GM19452 (cell line): ENCODE measurements at regions not wholly inside any gene's neighbourhood (a gene's known extent, or its start where the extent isn't known, plus 50 kb on each side); places are given as distances from the start of the nearest gene placed in this dataset.
"Not testable (repeated sequence)": the region's sequence is repeated elsewhere in the genome, so short reads cannot be mapped to it uniquely, and the experiment has no call there.

Experiments
- ATAC-seq: cut with Tn5 transposase; IDR thresholded peaks from one replicate; pipeline ENCODE4 v1.9.1; 2021; ENCODE audit not compliant: unreplicated experiment

DNA sequence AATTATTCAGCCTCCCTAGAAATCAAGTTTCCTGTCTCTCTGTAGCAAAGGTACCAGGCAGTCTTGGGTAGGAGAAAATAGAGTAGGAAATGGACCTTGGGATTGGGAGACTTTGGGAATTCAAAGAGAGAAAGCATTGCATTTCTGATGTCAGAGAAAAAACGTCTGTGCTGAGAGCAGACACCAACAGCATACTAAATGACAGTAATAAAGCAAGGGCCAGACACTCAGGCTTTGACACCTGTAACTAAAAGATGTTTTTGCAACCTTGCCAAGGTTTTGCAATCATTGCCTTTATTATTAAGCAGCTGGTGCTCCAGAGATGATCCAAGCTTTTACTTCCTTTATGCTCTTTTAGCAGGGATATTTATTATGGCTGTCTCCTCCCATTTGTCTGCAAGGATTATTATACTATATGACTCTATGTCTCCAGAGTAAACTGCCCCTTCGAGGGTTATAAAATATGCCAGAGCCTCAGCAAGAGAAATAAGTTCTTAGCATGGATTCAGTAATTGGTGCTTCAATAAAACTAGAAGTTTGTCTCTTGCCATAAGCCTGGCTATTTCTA, 85.2 kb upstream of the GRAMD1B start:
- ATAC-seq, result no peak

DNA sequence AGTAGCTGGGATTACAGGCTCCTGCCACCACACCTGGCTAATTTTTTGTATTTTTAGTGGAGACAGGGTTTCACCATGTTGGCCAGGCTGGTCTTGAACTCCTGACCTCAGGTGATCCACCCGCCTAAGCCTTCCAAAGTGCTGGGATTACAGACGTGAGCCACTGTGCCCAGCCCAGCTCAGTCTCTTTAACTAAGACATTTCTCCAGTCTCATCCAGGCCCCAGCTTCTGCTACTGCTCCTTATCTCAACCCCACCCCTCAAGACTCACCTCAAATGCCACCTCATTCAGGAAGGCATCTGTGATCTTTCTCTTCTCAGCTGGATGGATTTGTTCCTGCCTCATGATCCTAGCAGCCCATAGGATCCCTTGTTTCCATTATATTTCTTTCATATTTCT, 85.9 kb upstream of the GRAMD1B start:
- not testable (repeated sequence) for ATAC-seq

DNA sequence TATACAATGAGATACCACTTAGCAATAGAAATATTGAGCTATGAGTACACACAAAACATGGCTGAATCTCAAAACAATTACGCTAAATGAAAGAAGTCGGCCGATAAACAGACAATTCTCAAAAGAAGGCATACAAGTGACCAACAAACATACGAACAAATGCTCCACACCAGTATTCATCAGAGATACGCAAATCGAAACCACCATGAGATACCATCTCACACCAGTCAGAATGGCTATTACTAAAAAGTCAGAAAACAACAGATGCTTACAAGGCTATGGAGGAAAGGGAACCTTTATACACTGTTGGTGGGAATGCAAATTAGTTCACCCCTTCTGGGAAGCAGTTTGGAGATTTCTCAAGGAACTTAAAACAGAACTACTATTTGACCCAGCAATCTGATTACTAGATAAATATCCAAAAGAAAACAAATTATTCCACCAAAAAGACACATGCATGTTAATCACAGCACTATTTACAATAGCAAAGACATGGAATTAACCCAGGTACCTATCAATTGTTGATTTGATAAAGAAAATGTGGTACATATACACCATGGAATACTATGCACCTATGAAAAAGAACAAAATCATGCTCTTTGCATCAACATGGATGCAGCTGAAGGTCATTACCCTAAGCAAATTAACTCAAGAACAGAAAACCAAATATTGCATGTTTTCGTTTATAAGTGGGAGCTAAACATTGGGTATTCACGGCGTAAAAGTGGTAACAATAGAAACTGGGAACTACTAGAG, 90.9 kb upstream of the GRAMD1B start:
- ATAC-seq, result no peak

DNA sequence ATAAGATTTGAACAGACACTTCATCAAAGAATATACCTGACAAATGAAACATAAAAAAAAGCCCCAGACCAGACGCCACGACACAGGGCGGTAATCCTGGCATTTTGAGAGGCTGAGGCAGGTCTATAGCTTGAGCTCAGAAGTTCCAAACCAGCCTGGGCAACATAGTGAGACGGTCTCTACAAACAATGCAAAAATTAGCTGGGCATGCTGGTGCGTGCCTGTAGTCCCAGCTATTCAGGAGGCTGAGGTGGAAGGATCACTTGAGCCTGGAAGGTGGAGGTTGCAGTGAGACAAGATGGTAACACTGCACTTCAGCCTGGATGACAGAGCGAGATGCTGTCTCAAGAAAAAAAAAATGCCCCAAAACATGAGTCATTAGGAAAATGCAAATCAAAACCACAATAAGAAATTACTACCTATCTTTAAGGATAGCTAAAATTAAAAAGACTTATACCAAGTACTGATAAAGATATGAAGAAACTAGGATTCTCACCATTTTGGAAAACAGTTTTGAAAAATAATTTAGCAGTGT, 91.7 kb upstream of the GRAMD1B start:
- no peak for ATAC-seq

DNA sequence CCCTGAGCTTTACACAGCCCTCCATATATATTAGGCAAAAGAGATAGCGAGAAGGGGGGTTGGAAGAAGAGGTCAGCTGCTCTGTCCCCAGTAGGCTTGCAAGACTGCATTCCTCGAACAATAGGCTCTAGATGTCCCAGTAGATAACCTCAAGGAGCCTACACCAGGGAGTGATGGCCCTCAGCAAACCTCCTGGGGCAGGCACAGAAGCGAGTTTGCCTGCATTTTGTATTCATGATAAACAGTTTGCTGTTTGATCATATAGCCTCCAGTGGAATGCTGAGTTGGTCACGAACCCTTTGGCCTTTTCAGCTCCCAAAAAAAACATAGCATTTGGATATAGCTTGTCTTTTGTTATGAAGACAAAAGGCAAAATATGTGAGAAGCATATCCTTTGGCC, 95.1 kb upstream of the GRAMD1B start:
- ATAC-seq, result no peak

DNA sequence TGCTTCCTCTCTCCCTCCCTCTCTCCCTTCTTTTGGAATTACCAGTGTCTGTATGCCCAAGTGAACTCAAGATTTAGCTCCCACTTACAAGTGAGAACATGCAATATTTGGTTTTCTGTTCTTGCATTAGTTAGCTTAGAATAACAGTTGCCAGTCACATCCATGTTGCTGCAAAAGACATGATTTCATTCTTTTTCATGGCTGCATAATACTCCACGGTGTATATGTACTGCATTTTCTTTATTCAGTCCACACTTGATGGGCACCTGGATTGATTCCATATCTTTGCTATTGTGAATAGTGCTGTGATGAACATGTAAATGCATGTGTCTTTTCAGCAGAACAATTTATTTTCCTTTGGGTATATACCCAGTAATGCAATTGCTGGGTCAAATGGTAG, 97.5 kb upstream of the GRAMD1B start:
- ATAC-seq, result not testable (repeated sequence)

DNA sequence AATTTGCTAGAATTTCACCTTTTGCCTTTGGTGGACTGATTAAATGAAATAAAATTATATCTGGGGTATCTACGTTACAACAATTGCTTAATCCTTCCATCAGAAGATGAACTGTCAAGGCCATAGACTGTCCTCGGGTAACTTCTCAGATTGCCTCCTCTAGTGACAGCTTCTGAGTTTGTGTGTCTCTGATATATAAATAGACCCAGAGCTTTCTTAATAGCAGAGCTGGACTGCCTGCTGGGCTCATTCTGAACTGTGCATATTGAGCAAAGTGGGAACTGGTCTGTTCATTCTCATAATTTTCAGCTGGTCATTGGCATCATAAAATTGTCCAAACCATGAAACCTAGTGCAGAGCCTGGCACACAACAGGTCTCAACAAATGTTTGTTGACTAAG, 99.1 kb upstream of the GRAMD1B start:
- ATAC-seq, result no peak

DNA sequence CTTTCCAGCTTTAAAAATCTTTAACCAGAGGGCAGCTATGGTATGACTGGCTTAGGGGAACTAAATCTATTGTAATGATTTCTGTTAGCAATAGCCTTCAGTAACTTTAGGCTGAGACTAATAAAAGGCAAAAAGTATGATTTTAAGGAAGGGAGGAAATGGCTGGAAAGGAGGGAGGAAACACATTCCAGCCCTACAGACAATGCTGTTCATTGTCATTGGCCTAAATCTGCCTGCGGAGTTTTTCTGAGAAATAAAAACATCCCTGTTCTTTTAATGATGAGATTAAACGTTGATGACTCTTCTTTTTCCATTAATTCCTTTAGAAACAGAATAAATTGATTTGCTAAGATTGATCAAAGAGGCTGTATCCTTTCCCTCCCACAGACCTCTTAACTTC, 99.6 kb upstream of the GRAMD1B start:
- no peak for ATAC-seq

DNA sequence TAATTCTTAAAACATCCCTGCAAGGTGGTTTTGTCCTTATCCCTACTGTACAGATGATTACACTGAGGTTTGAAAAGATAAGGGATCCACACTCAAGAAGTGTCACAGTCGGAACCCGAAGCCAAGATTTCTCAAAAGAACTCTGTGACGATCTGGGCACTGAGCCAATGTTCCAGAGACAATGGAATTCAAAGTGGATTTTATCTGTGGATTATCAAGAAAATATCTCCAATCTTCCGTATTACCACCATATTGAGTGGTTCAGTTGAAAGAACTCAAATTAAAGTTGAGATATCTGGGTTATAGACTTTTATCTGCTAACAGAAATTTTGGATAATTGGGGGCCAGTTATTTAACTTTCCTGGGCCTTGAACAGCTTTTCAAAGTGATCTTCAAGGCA, 100.0 kb upstream of the GRAMD1B start:
- ATAC-seq, result no peak

DNA sequence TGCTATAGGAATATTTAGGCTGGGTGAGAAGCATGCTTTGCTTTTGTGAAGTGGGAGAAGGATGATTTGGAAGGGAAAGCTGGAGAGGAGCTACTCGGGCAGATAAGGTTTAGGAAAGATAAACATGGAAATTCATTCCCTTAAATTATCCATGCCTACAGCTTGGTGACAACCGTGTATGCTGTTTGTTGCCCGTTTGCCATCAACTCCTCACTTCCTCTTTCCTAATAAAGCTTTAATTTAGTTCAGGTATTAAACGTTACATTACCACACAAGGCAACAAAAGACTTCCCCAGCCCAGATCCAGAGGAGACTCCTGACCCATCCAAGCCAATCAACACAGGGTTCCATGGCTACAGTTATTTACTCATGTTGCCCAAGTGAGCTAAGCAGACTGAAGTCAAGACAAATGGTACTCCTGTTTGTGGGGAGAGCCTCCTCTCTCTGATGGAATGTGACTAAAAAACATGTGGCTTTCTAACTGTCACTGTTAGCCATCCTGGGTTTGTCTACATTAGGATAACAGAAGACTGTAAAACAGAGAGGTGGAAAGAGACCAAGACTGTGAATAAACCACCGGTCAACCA, 101.7 kb upstream of the GRAMD1B start:
- no peak for ATAC-seq

DNA sequence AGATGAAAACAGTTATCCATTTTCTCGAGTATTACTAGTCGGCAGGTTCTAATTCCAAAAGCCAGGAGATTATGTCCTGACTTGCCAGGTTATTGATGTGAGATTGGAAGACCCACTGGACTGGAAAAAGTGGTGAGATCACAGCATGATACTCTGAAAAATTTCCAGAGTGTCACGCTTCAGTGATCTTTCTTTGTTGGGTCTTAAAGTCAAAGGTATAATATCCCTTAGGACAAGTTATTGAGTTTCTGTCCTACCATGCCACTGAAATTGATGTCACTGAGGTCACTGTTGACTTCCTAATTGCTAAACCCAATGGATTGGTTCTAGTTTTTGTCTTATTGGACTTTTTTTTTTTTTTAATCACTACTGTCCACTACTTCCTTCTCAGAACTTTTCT, 104.5 kb upstream of the GRAMD1B start:
- no peak for ATAC-seq

DNA sequence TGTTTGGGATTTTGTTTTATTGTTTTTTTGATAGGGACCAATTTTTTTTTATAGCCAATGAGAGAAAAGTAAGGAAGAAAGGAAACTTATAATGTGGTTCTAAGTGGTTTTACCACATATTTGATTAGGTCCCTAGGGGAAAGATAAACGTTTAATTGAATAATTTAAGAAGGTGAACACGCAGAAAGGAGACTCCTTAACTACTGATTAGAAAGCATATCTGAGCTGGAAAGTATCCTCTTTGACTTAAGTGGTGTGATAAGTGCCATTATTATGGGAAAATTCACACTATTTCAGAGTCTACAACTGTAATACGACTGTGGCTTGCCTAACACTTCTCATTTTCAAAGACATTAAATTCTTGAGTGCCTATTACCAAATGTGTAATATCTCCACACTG, 106.5 kb upstream of the GRAMD1B start:
- ATAC-seq, result no peak

DNA sequence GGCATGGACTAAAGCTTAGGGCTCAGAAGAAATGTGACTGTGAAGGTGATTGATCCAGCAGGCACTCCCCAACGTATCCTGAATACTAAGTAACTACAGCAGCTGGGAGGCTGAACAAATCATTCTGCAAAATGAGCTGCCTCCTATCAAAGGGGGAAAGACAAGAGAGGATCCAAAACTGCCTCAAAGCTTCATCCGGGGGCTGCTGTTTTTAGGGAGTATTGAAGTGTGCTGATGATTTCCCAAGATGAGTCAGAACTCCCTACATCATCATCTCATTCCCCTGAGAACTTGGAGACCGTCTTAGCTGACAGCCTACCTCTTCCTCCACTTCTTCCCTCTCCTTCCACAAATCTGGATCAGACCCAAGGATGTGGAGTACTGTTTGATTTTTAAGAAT, 108.4 kb upstream of the GRAMD1B start:
- no peak for ATAC-seq

DNA sequence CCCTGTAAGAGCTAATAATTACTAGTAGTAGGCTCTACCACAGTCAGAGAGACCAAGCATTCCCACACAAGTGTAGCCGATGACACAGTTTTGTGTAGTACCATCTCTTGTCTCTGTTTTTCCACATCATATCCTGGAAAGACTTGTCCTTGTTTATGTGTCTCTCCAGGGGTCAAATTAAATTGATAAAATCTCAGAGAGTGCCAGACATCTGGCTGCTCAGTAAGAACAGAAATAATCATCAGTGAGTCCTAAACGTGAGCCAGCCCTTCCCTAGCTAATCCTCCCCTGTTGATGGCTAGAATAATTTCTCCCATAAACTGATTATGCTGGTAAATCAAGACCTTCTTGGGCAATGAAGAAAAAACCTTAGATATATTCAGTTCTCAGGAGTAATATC, 111.4 kb upstream of the GRAMD1B start:
- ATAC-seq, result no peak

DNA sequence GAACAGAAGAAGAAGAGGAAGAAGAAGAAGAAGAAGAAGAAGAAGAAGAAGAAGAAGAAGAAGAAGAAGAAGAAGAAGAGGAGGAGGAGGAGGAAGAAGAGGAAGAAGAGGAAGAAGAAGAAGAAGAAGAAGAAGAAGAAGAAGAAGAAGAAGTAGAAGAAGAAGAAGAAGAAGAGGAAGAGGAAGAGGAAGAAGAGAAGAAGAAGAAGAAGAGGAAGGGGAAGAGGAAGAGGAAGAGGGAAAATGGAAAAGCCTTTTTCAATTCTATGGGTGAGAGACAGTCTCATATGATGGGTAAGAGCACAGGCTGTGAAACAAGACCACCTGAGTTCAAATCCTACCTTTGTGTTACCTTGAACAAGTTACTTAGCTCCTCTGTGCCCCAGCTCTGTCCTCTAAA, 111.9 kb upstream of the GRAMD1B start:
- not testable (repeated sequence) for ATAC-seq

DNA sequence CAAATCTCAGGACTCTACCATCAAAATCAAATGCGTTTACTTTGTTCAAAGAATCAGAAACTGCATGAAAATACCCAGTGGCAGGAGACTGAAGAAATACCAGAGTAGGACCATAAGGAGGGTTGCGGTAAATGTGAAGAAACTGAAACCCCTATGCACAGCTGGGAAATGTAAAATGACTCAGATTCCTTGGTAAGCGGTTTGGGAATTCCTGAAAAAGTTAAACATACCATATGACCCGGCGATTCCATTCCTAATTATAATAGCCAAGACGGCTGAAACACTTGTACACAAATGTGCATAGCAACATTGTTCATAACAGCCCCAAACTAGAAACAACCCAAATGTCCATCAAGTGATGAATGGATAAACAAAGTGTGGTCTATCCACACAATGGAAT, 114.1 kb upstream of the GRAMD1B start:
- ATAC-seq, result no peak

DNA sequence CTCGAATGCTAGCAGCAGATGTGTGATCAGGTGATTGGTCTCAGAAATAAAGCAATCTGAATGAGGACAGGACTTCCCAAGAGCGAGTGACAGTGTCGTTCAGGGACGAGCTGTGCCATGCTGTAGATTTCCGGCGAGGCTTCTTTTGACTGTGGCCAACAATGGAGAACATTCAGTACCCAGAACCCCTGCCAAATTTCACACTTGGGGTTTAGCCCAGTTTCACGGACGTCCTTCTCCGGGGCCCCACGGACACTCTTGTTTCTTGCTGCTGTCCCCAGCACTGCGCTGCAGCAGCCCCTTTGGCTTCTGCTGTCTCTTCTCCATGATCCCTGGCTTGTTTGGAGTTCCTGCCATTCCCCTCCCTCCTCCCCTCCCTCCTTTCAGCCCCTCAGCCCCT, 115.1 kb upstream of the GRAMD1B start:
- ATAC-seq, result no peak

DNA sequence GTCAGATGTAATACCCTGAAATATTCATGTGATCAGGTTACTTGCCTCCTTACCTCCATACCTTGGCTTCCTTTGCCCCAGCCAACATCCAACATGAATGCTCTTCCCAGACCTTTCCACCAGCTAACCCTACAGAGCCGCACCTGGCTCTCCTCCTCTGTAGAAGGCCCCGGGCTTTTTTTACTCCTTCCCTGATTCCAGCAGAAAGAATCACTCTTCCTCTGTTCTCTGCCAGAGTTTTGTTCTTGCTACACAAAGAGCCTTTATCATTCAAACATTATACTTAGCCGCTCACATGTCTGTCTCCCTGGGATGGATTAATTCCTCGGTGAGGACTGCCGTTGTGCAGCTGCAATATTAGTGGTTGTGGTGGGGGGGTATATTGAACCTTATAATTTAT, 116.8 kb upstream of the GRAMD1B start:
- ATAC-seq, result no peak

DNA sequence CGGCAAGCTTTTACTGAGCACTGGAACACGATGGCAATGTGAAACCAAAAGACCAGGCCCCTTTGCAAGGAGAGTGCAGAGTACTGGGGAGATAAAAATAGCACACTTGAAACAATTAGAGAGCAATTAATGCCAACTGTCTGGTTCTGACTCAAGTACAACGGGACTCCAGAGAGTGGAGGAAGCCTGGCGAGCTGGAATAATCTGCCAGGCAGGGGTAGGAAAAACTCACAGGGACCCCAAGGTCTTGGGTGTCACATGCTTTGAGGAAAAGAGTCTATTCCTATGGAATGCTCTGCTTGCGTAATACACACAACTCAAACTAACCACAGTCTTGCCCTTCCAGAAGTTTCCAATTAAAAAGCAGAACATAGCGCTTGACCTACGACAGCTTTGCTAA, 113.0 kb upstream of the CLMP start:
- ATAC-seq, result no peak

DNA sequence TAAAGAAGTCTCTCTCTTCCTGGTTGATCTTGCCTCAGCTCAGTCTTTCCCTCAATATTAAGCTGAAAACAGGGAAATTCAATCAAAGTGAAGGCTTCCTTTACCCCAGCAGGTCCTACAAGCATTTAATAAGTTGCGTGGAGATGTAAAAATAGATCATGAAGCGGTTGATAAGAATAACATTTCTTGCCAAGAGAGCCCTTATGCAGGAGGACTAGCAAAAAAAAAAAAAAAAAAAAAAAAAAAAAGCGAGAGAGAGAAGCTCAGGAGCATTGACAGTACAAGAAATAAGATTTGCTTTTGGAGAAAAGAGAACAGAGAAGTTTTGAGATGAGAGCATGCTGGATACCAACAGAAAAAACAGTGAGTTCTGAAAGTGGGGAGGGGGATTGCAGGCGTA, 112.2 kb upstream of the CLMP start:
- ATAC-seq, result no peak

DNA sequence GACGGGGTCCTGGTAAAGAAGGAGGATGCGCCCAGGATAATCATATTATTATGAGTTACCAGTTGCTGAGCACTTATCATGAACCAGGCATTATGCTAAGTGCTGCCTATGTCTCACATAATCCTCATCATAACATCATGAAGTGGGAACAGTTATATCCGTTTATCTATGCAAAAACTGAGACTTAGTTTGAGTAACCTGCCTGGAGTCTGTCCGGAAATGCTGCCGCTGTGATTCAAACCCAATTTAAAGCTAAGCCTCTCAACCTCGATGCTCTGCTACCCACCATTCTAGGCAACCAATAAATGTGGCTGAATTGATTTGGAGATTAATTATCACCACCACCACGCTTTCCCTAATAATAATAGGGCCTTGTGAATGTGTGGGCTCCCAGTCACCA, 111.5 kb upstream of the CLMP start:
- no peak for ATAC-seq

DNA sequence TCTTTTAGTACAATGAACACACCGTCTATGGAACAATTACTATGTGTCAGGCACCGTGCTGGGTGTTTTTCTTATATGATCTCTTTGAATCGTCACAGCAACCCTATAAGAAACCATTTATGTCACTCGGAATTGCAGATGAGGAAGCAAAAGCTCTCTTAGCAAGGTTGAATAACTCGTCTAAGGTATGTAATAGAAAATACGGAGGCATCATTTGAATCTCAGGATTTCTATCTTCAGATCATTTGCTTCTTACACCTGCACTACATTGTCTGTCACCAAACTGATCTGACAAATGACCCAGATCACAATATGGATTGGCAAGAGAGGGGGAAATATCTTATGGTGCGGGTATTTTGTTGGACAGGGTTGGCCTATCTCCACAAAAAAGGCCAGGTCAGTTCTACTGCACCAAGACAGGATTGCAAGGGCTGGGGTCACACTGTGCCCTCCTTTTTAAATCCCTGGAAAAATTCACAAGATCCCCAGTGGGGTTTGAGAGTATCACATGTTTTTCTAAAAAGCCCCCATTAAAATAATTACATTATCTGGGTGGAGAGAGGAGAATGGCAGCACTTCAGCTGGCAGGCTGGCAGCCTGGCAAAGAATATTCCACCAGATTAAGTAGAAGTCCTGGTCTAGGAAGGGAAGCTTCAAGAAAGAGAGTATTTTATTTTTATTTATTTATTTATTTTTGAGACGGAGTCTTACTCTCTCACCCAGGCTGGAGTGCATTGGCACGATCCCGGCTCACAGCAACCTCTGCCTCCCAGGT, 110.7 kb upstream of the CLMP start:
- ATAC-seq, result no peak
